Umbilical cord (tissue), 1 donor: ENCODE measurements at regions not wholly inside any gene's neighbourhood (a gene's known extent, or its start where the extent isn't known, plus 50 kb on each side); places are given as distances from the start of the nearest gene placed in this dataset.

ENCODE experiments used
- DNase-seq: peaks from one replicate; pipeline ENCODE4 v3.0.0-alpha.2; 2015; ENCODE audit warnings: low spot score

DNA sequence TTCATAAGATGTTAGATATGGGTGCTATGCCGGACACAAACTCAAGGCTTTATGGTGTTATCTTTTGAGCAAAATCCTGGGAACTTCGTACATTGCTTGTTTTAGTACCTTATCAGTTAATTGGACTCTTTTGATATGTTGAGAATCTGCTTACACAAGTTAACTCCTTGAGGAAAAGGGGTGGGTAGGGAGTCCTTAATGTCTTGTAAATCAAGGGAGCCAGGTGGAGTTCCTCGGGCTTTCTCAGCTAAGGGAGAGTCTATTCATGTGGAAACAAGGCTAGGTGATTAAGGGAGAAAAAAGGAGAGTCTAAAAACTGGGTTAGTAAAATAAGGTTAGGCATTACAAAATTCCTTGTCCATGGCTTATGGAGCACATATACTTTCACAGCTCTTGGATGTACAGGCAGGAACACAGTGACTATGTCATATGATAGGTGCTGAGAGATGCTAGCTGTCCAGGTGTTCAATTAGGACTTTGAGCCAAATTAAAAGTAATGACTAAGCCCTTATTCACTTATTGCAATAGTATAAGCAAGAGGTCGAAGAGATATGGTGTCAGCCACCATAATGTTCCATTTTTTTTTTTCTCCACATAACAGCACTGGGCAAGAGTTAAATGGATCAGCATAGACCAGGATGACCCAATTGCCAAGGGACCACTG lies 59.5 kb upstream of the DYNAP start:
- DNase-seq: no peak

DNA sequence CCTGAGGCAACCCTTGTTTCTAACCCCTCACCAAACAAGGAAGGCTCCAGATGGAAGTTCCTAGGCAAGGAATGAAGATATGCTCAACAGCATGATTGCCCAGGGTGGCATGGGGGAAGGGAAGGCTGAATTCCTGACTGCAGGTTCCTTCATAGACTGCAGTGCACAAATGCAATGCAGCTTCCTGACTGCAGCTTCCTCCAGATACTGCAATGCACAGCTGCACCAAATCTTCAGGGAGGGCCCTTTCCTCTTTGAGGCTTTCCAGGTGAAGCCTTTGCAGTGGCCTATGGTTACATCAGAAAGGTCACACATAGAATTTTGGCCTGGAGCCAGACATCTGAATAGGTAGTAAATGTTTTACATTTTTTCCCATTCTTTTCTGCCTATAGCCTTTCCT lies 58.8 kb upstream of the DYNAP start:
- no peak for DNase-seq

DNA sequence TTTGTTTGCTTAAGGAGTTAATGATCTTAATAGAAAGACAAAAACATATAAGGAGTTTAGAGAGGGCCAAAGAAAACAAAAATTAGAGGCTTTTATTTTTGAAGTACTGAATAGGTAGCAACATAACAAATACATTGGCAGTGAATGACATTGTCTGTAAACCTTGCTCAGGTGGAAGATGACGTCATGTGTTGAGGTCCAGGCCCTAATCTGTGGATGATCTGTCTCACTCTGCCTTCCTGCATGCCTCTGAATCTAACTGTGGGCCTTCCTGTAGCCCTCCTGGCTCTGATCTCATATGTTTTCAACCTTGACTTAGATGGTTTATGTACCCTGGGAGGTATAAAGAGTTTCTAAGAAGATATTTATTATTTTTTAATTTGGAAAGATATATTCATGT lies 58.1 kb upstream of the DYNAP start:
- no peak for DNase-seq
